A549 (cell line): ENCODE measurements at regions not wholly inside any gene's neighbourhood (a gene's known extent, or its start where the extent isn't known, plus 50 kb on each side); places are given as distances from the start of the nearest gene placed in this dataset.

ENCODE experiments used
- CHD2 ChIP-seq: fragments of 150-350 bp; IDR thresholded peaks from 2 replicates; pipeline ENCODE4 v1.6.1; 2014; ENCODE audit warnings: low read length; ENCODE audit not compliant: partially characterized antibody
- EP300 ChIP-seq, 2 experiments: fragments of >200 bp; sonication (Bioruptor Twin); formaldehyde crosslinking; IDR thresholded peaks; 2 replicates in 1 of 2; 3 replicates in 1 of 2; pipeline ENCODE4 v1.6.1; 2016 to 2017
- HOXA7 ChIP-seq: fragments of 250-450 bp; sonication (Bioruptor Pico); IDR thresholded peaks from 2 replicates; pipeline ENCODE4 v1.5.0; 2020; ENCODE audit warnings: mild to moderate bottlenecking, moderate library complexity
- HOXB13 ChIP-seq: fragments of 250-450 bp; sonication (Bioruptor Pico); IDR thresholded peaks from 2 replicates; pipeline ENCODE4 v1.5.0; 2020; ENCODE audit warnings: low read depth, mild to moderate bottlenecking, moderate library complexity
- JUN ChIP-seq, 2 experiments: fragments of >200 bp; sonication (Bioruptor Twin); formaldehyde crosslinking; IDR thresholded peaks; 2 replicates in 1 of 2; 3 replicates in 1 of 2; pipeline ENCODE4 v1.6.1; 2016 to 2017
- KDM1A ChIP-seq: fragments of 200-600 bp; sonication (generic); IDR thresholded peaks from 2 replicates; pipeline ENCODE4 v1.6.1; 2016; ENCODE audit warnings: low read depth, mild to moderate bottlenecking
- MAX ChIP-seq: IDR thresholded peaks from 2 replicates; pipeline ENCODE4 v1.6.1; 2012
- POLR2A ChIP-seq: IDR thresholded peaks from 2 replicates; pipeline ENCODE4 v1.6.1; 2012; ENCODE audit warnings: mild to moderate bottlenecking, low read length
- RAD21 ChIP-seq, 2 experiments: fragments of >200 bp in 1 of 2; sonication (Bioruptor Twin) in 1 of 2; formaldehyde crosslinking in 1 of 2; IDR thresholded peaks in 1 of 2; conservative IDR thresholded peaks in 1 of 2; 2 replicates in 1 of 2; 3 replicates in 1 of 2; pipeline ENCODE4 v1.6.1; 2012 to 2018; ENCODE audit warnings: inconsistent platforms in 1 of 2
- REST ChIP-seq: fragments of 200-600 bp; sonication (generic); IDR thresholded peaks from 2 replicates; pipeline ENCODE4 v1.6.1; 2016; ENCODE audit warnings: antibody characterized with exemption, mild to moderate bottlenecking, moderate library complexity
- RFX5 ChIP-seq: fragments of 450-650 bp; IDR thresholded peaks from 2 replicates; pipeline ENCODE4 v1.7.1; 2014; ENCODE audit warnings: antibody characterized with exemption, mild to moderate bottlenecking, moderate library complexity
- ZFP36 ChIP-seq: fragments of 450-650 bp; IDR thresholded peaks from 2 replicates; pipeline ENCODE4 v1.6.1; 2014; ENCODE audit warnings: borderline replicate concordance; ENCODE audit not compliant: partially characterized antibody
- TF ChIP-seq, protein P1 (sequence below): fragments of >200 bp; sonication (Bioruptor Twin); formaldehyde crosslinking; IDR thresholded peaks from 3 replicates; pipeline ENCODE4 v1.5.1; 2016

GRCh38 chr17:31686495-31686894, 172.5 kb downstream of the COPRS start:
- TF ChIP-seq, protein P1, sequence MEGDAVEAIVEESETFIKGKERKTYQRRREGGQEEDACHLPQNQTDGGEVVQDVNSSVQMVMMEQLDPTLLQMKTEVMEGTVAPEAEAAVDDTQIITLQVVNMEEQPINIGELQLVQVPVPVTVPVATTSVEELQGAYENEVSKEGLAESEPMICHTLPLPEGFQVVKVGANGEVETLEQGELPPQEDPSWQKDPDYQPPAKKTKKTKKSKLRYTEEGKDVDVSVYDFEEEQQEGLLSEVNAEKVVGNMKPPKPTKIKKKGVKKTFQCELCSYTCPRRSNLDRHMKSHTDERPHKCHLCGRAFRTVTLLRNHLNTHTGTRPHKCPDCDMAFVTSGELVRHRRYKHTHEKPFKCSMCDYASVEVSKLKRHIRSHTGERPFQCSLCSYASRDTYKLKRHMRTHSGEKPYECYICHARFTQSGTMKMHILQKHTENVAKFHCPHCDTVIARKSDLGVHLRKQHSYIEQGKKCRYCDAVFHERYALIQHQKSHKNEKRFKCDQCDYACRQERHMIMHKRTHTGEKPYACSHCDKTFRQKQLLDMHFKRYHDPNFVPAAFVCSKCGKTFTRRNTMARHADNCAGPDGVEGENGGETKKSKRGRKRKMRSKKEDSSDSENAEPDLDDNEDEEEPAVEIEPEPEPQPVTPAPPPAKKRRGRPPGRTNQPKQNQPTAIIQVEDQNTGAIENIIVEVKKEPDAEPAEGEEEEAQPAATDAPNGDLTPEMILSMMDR = no peak
- TF ChIP-seq RAD21 (conservative IDR thresholded peaks at IDR 0.05 in 1 of 2, IDR thresholded peaks at IDR 0.05 in 1 of 2) (no peak), MAX (no peak), POLR2A (no peak), HOXA7 (CRISPR knock-in tag) (no peak), JUN (IDR thresholded peaks at IDR 0.05) (no peak), HOXB13 (CRISPR knock-in tag) (no peak), ZFP36 (no peak), CHD2 (no peak), EP300 (IDR thresholded peaks at IDR 0.05) (no peak), KDM1A (no peak), RFX5 (no peak), REST (no peak)
